ENCODE measurements at regions not wholly inside any gene's neighbourhood (a gene's known extent, or its start where the extent isn't known, plus 50 kb on each side); places are given as distances from the start of the nearest gene placed in this dataset.

- 71 to 77% methylated on average over 3 of the region's 3 CpGs for WGBS, 2 donors (ENCODE audit: low coverage in 1 of 2)
- Histone ChIP-seq H3K27ac (no peak overlapping the region), H3K9me3 (no peaks in the 10 kb centered on the region), H3K4me3 (no peak overlapping the region), H3K27me3 (no peaks in the 10 kb centered on the region), H3K4me1 (no peaks in the 10 kb centered on the region), H3K36me3 (no peaks in the 10 kb centered on the region)
- no peak for ATAC-seq
- TF ChIP-seq POLR2AphosphoS5 (IDR thresholded peaks at IDR 0.05) (no peak), CTCF (IDR thresholded peaks at IDR 0.05) (no peak), EP300 (IDR thresholded peaks at IDR 0.05) (no peak), POLR2A (IDR thresholded peaks at IDR 0.05) (no peak)
These were observed 540.9 kb downstream of the DSC3 start for GRCh38 chr18:30501594-30501993.

GRCh38 chr18:30500240-30500945, 542.1 kb downstream of the DSC3 start:
- Histone ChIP-seq H3K27me3 (no peaks in the 10 kb centered on the region), H3K4me1 (no peaks in the 10 kb centered on the region), H3K27ac (no peak overlapping the region), H3K9me3 (no peaks in the 10 kb centered on the region), H3K4me3 (no peak overlapping the region), H3K36me3 (no peaks in the 10 kb centered on the region)
- no peak for ATAC-seq
- TF ChIP-seq POLR2AphosphoS5 (IDR thresholded peaks at IDR 0.05) (no peak), POLR2A (IDR thresholded peaks at IDR 0.05) (no peak), EP300 (IDR thresholded peaks at IDR 0.05) (no peak), CTCF (IDR thresholded peaks at IDR 0.05) (no peak)
- WGBS, 2 donors (ENCODE audit: low coverage in 1 of 2): 70 to 100% methylated on average over 2 to 4 of the region's 4 CpGs

- TF ChIP-seq EP300 (IDR thresholded peaks at IDR 0.05) (no peak), CTCF (IDR thresholded peaks at IDR 0.05) (no peak)
- ATAC-seq: no peak
- no peaks in the 10 kb centered on the region for H3K4me1 ChIP-seq
- H3K27ac ChIP-seq: no peak overlapping the region
- no peaks in the 10 kb centered on the region for H3K36me3 ChIP-seq
- H3K9me3 ChIP-seq: no peaks in the 10 kb centered on the region
- no peak overlapping the region for H3K4me3 ChIP-seq
- 90% methylated on average over 2 of the region's 2 CpGs for WGBS, 2 donors (ENCODE audit: low coverage in 1 of 2)
- H3K27me3 ChIP-seq: no peaks in the 10 kb centered on the region
These were observed 542.8 kb downstream of the DSC3 start for GRCh38 chr18:30499721-30500120.

- TF ChIP-seq EP300 (IDR thresholded peaks at IDR 0.05) (no peak), CTCF (IDR thresholded peaks at IDR 0.05) (no peak), POLR2A (IDR thresholded peaks at IDR 0.05) (no peak), POLR2AphosphoS5 (IDR thresholded peaks at IDR 0.05) (no peak)
- no peak overlapping the region for H3K4me3 ChIP-seq
- no peaks in the 10 kb centered on the region for H3K36me3 ChIP-seq
- H3K27ac ChIP-seq: no peak overlapping the region
- WGBS, 2 donors (ENCODE audit: low coverage in 1 of 2): 87 to 100% methylated on average over 3 of the region's 4 CpGs
- H3K4me1 ChIP-seq: no peaks in the 10 kb centered on the region
- H3K9me3 ChIP-seq: no peaks in the 10 kb centered on the region
- no peaks in the 10 kb centered on the region for H3K27me3 ChIP-seq
- no peak for ATAC-seq
These were observed 549.9 kb downstream of the DSC3 start for GRCh38 chr18:30492552-30493129.
